ENCODE measurements at regions not wholly inside any gene's neighbourhood (a gene's known extent, or its start where the extent isn't known, plus 50 kb on each side); places are given as distances from the start of the nearest gene placed in this dataset.

DNA sequence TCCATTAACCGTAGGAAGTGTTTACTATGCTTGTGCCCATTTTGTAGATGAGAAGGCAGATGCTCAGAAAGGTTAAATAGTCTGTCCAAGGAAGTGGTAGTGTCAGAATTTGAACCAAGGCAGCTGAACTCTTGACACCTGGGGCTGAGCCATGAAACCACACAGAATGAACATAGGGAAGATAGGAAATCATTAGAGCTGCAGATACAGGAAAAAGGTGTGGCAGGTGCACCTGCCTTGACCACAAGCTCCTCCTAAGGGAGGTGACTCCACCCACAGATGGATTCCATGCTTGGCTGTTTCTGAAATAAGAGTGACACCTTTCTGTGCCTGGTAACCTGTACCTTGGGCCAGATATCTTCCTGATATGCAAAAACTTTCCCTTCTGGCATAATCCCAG is 69.9 kb upstream of the IGSF21 start:
- TF ChIP-seq MAX (IDR thresholded peaks at IDR 0.05; ENCODE audit: low read depth, low read length) = no peak
- TF ChIP-seq POLR2A (IDR thresholded peaks at IDR 0.05; ENCODE audit: extremely low read depth, insufficient read length) = no peak
- TF ChIP-seq, protein P1, sequence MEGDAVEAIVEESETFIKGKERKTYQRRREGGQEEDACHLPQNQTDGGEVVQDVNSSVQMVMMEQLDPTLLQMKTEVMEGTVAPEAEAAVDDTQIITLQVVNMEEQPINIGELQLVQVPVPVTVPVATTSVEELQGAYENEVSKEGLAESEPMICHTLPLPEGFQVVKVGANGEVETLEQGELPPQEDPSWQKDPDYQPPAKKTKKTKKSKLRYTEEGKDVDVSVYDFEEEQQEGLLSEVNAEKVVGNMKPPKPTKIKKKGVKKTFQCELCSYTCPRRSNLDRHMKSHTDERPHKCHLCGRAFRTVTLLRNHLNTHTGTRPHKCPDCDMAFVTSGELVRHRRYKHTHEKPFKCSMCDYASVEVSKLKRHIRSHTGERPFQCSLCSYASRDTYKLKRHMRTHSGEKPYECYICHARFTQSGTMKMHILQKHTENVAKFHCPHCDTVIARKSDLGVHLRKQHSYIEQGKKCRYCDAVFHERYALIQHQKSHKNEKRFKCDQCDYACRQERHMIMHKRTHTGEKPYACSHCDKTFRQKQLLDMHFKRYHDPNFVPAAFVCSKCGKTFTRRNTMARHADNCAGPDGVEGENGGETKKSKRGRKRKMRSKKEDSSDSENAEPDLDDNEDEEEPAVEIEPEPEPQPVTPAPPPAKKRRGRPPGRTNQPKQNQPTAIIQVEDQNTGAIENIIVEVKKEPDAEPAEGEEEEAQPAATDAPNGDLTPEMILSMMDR (IDR thresholded peaks at IDR 0.05; ENCODE audit: low read depth, low read length) = no peak
- TF ChIP-seq MYC (IDR thresholded peaks at IDR 0.05; ENCODE audit: low read depth, low read length) = no peak
